ENCODE measurements at regions not wholly inside any gene's neighbourhood (a gene's known extent, or its start where the extent isn't known, plus 50 kb on each side); places are given as distances from the start of the nearest gene placed in this dataset.

DNA sequence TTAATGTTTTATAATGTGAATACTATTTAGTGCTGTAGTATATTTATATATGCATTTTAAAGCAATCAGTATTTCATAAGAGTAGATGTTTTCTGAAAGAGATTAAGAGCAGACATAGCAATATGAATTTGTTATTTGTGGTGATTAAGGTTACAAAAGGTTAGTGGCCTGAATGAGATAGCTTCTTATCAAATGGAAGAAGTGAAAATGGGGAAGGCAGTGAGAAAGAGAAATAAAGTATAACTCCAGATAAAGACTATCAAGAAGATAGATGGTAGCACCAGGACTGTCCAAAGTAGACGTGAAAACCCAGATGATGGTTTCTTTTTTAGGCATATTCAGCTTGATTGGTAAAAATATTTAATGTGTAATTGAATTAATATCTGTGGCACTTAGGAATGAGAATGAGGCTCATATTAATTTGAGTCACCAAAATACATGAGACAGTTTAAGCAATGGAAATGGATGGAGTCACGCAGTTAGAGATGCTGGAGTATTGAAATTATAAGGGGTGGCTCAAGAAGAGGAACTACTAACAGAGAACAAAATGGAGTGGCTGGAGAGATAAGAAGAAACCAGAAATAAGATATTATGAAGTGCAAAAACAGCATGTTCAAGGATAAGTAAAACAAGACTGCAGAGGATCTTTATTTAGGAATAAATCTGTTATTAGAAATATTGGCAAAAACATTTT lies 288.0 kb upstream of the SEMA3C start:
- TF ChIP-seq POLR2AphosphoS5 (IDR thresholded peaks at IDR 0.05; ENCODE audit: insufficient read depth, low read depth, low read length), result no peak
- TF ChIP-seq, protein P1, sequence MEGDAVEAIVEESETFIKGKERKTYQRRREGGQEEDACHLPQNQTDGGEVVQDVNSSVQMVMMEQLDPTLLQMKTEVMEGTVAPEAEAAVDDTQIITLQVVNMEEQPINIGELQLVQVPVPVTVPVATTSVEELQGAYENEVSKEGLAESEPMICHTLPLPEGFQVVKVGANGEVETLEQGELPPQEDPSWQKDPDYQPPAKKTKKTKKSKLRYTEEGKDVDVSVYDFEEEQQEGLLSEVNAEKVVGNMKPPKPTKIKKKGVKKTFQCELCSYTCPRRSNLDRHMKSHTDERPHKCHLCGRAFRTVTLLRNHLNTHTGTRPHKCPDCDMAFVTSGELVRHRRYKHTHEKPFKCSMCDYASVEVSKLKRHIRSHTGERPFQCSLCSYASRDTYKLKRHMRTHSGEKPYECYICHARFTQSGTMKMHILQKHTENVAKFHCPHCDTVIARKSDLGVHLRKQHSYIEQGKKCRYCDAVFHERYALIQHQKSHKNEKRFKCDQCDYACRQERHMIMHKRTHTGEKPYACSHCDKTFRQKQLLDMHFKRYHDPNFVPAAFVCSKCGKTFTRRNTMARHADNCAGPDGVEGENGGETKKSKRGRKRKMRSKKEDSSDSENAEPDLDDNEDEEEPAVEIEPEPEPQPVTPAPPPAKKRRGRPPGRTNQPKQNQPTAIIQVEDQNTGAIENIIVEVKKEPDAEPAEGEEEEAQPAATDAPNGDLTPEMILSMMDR (IDR thresholded peaks at IDR 0.05; ENCODE audit: extremely low read depth in 1 of 2, insufficient read depth in 1 of 2, low read depth in 1 of 2, low read length in 2 of 2), result no peak
- no peak for TF ChIP-seq POLR2A (IDR thresholded peaks at IDR 0.05; ENCODE audit: low read depth, low read length)
- TF ChIP-seq EZH2 (IDR thresholded peaks at IDR 0.05; ENCODE audit: borderline replicate concordance, low read depth, low read length, severe bottlenecking), result no peak
- TF ChIP-seq, protein P2, sequence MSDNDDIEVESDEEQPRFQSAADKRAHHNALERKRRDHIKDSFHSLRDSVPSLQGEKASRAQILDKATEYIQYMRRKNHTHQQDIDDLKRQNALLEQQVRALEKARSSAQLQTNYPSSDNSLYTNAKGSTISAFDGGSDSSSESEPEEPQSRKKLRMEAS (IDR thresholded peaks at IDR 0.05; ENCODE audit: insufficient read depth, insufficient read length), result no peak
- TF ChIP-seq JUN (IDR thresholded peaks at IDR 0.05; ENCODE audit: borderline replicate concordance, insufficient read depth, insufficient read length, low read depth), result no peak
